Testis (tissue), 2 donors: ENCODE measurements at regions not wholly inside any gene's neighbourhood (a gene's known extent, or its start where the extent isn't known, plus 50 kb on each side); places are given as distances from the start of the nearest gene placed in this dataset.
"Not testable (repeated sequence)": the region's sequence is repeated elsewhere in the genome, so short reads cannot be mapped to it uniquely, and the experiment has no call there.

Source experiments
- DNase-seq: peaks from one replicate; pipeline ENCODE4 v3.0.0-alpha.2; 2019
- H3K27ac ChIP-seq, 2 donors: fragments of 200-600 bp; sonication (generic); one replicate each; pipeline ENCODE4 v1.5.1; 2019
- H3K27me3 ChIP-seq: fragments of 200-600 bp; sonication (generic); one replicate; pipeline ENCODE4 v1.5.1; 2019
- H3K36me3 ChIP-seq: fragments of 200-600 bp; sonication (generic); one replicate; pipeline ENCODE4 v1.5.1; 2017; ENCODE audit warnings: low read depth; ENCODE audit errors: missing control alignments
- H3K4me1 ChIP-seq: fragments of 200-600 bp; sonication (generic); one replicate; pipeline ENCODE4 v1.5.1; 2019
- H3K4me3 ChIP-seq, 2 donors: fragments of 200-600 bp; sonication (generic); one replicate each; pipeline ENCODE4 v1.5.1; 2017 to 2019
- H3K9me3 ChIP-seq: fragments of 200-600 bp; sonication (generic); one replicate; pipeline ENCODE4 v1.5.1; 2017
- CTCF ChIP-seq, 3 experiments: fragments of 450-650 bp in 2 of 3; fragments of 200-600 bp in 1 of 3; sonication (generic) in 1 of 3; IDR thresholded peaks; one replicate each; pipeline ENCODE4 v1.5.1; 2016 to 2019; ENCODE audit warnings: antibody characterized with exemption in 3 of 3, mild to moderate bottlenecking in 2 of 3, moderate library complexity in 1 of 3
- POLR2A ChIP-seq: fragments of 450-650 bp; IDR thresholded peaks from one replicate; pipeline ENCODE4 v1.6.1; 2017; ENCODE audit warnings: antibody characterized with exemption, mild to moderate bottlenecking, moderate library complexity
- WGBS, 2 donors: methylation state at CpG; one replicate each; pipeline ENCODE4 v1.1.5; 2018; 5-methylcytosine and 5-hydroxymethylcytosine counted together
- intact Hi-C: fragments of 100-400 bp; cut with DNase I; formaldehyde crosslinking; loops from one replicate; pipeline ENCODE4 v1.15.1; 2023; ENCODE audit warnings: low total_unique reads

- 91 to 93% methylated on average over 2 of the region's 2 CpGs for WGBS, 2 donors
- no peaks in the 10 kb centered on the region for H3K4me1 ChIP-seq
- no peaks in the 10 kb centered on the region for H3K36me3 ChIP-seq
- DNase-seq = no peak
- intact Hi-C loops = no loop called here
- TF ChIP-seq CTCF (IDR thresholded peaks at IDR 0.05) (no peak), POLR2A (no peak)
- no peak overlapping the region for H3K4me3 ChIP-seq
- no peaks in the 10 kb centered on the region for H3K9me3 ChIP-seq
- H3K27ac ChIP-seq = no peak overlapping the region
- no peaks in the 10 kb centered on the region for H3K27me3 ChIP-seq
These were observed 186.5 kb upstream of the SPRY2 start for GRCh38 chr13:80527400-80527799.

DNA sequence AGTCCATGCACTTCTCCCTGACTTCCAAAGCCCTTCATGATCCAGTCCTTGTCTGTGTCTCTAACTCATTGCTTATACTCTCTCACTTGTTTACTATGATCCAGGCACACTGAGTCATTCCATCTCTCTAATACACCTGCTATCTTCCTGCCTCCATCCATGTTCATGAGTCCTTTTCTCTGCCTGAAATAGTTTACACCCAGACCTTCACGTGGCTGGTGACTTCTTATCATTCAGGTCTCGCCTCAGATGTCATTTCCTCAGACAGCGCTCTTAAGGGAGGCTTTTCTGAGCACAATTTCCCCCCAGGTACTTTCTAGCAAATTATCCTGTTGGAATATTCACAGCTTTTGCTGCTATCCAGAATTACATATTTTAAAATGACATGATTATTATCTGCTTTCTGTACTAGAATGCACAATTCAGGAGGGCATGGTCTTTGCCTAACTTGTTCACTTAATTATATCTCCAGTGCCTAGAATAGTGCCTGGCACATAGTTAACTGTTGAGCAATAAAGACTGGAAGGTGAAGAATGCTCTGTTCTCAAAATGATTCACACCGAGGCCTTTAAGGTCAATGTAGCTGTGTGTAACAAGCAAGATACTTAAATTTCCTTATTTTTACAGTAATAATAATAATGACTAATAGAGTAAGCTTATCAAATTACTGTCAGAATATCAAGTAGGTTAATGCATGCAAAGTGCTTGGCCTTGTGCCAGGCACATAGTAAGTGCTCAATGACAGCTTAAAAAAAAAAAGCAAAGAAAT lies 183.7 kb upstream of the SPRY2 start:
- TF ChIP-seq POLR2A = no peak
- no peak for TF ChIP-seq CTCF (IDR thresholded peaks at IDR 0.05)
- Histone ChIP-seq H3K4me3 (no peak overlapping the region), H3K27ac (no peak overlapping the region), H3K4me1 (no peaks in the 10 kb centered on the region), H3K27me3 (no peaks in the 10 kb centered on the region), H3K36me3 (no peaks in the 10 kb centered on the region), H3K9me3 (no peaks in the 10 kb centered on the region)
- no peak for DNase-seq
- intact Hi-C loops = no loop called here
- 86 to 94% methylated on average over 4 of the region's 4 CpGs for WGBS, 2 donors

DNA sequence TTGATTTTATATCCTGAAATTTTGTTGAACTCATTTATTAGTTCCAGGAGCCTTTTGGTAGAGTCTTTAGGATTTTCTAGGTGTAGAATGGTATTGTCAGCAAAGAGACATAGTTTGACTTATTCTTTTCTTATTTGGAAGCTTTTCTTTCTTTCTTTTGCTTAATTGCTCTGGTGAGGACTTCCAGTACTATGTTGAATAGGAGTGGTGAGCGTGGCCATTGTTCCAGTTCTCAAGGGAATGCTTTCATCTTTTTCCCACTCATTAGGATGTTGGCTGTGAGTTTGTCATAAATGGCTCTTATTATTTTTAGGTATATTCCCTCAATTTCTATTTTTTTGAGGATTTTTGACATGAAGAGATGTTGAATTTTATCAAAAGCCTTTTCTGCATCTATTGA lies 182.2 kb upstream of the SPRY2 start:
- no peak for DNase-seq
- WGBS, 2 donors = 56 to 61% methylated on average over 1 of the region's 1 CpG
- Histone ChIP-seq H3K27ac (no peak overlapping the region), H3K4me1 (no peaks in the 10 kb centered on the region), H3K36me3 (no peaks in the 10 kb centered on the region), H3K27me3 (no peaks in the 10 kb centered on the region), H3K9me3 (no peaks in the 10 kb centered on the region), H3K4me3 (no peak overlapping the region)
- TF ChIP-seq POLR2A = no peak
- no peak for TF ChIP-seq CTCF (IDR thresholded peaks at IDR 0.05)
- intact Hi-C loops = no loop called here

- DNase-seq, H3K4me1 ChIP-seq, H3K27ac ChIP-seq, intact Hi-C loops, H3K9me3 ChIP-seq, H3K4me3 ChIP-seq, H3K27me3 ChIP-seq, H3K36me3 ChIP-seq: not testable (repeated sequence)
- WGBS, 2 donors = 83 to 100% methylated on average over 1 of the region's 1 CpG
These were observed 181.5 kb upstream of the SPRY2 start for GRCh38 chr13:80522463-80522862.

- H3K4me3 ChIP-seq = no peak overlapping the region
- H3K4me1 ChIP-seq = no peaks in the 10 kb centered on the region
- intact Hi-C loops = no loop called here
- no peaks in the 10 kb centered on the region for H3K27me3 ChIP-seq
- no peaks in the 10 kb centered on the region for H3K9me3 ChIP-seq
- H3K27ac ChIP-seq = no peak overlapping the region
- DNase-seq = no peak
- TF ChIP-seq CTCF (IDR thresholded peaks at IDR 0.05) = no peak
- TF ChIP-seq POLR2A = no peak
- H3K36me3 ChIP-seq = no peaks in the 10 kb centered on the region
- WGBS, 2 donors = 85 to 87% methylated on average over 8 of the region's 8 CpGs
These were observed 176.0 kb upstream of the SPRY2 start for GRCh38 chr13:80516818-80517348.
